ENCODE measurements at regions not wholly inside any gene's neighbourhood (a gene's known extent, or its start where the extent isn't known, plus 50 kb on each side); places are given as distances from the start of the nearest gene placed in this dataset.

GRCh38 chr5:116374434-116374852, 200.2 kb downstream of the SEMA6A start:
- DNase-seq (ENCODE audit: extremely low spot score): no peak
- Histone ChIP-seq H3K36me3 (ENCODE audit: insufficient read depth) (no peaks in the 10 kb centered on the region), H3K4me1 (ENCODE audit: insufficient read depth) (no peaks in the 10 kb centered on the region), H3K27ac (ENCODE audit: low read depth) (no peak overlapping the region), H3K4me3 (ENCODE audit: low read depth, low read length) (no peak overlapping the region)
- 88% methylated on average over 4 of the region's 4 CpGs for WGBS

GRCh38 chr5:116372931-116373597, 201.6 kb downstream of the SEMA6A start:
- H3K4me1 ChIP-seq (ENCODE audit: insufficient read depth): no peaks in the 10 kb centered on the region
- H3K27ac ChIP-seq (ENCODE audit: low read depth): no peak overlapping the region
- no peak overlapping the region for H3K4me3 ChIP-seq (ENCODE audit: low read depth, low read length)
- DNase-seq (ENCODE audit: extremely low spot score): no peak
- 95% methylated on average over 1 of the region's 1 CpG for WGBS
- H3K36me3 ChIP-seq (ENCODE audit: insufficient read depth): no peaks in the 10 kb centered on the region

GRCh38 chr5:116371935-116372334, 202.7 kb downstream of the SEMA6A start:
- Histone ChIP-seq H3K4me3 (ENCODE audit: low read depth, low read length) (no peak overlapping the region), H3K4me1 (ENCODE audit: insufficient read depth) (no peaks in the 10 kb centered on the region), H3K36me3 (ENCODE audit: insufficient read depth) (no peaks in the 10 kb centered on the region), H3K27ac (ENCODE audit: low read depth) (no peak overlapping the region)
- no peak for DNase-seq (ENCODE audit: extremely low spot score)

- H3K27ac ChIP-seq (ENCODE audit: low read depth): no peak overlapping the region
- no peaks in the 10 kb centered on the region for H3K36me3 ChIP-seq (ENCODE audit: insufficient read depth)
- no peak for DNase-seq (ENCODE audit: extremely low spot score)
- WGBS: 77% methylated on average over 2 of the region's 2 CpGs
- no peaks in the 10 kb centered on the region for H3K4me1 ChIP-seq (ENCODE audit: insufficient read depth)
- no peak overlapping the region for H3K4me3 ChIP-seq (ENCODE audit: low read depth, low read length)
These were observed 203.2 kb downstream of the SEMA6A start for GRCh38 chr5:116371431-116371830.

GRCh38 chr5:116370886-116371285, 203.7 kb downstream of the SEMA6A start:
- no peaks in the 10 kb centered on the region for H3K36me3 ChIP-seq (ENCODE audit: insufficient read depth)
- no peak overlapping the region for H3K27ac ChIP-seq (ENCODE audit: low read depth)
- no peaks in the 10 kb centered on the region for H3K4me1 ChIP-seq (ENCODE audit: insufficient read depth)
- no peak overlapping the region for H3K4me3 ChIP-seq (ENCODE audit: low read depth, low read length)
- no peak for DNase-seq (ENCODE audit: extremely low spot score)
- WGBS: 63% methylated on average over 2 of the region's 2 CpGs

- Histone ChIP-seq H3K36me3 (ENCODE audit: insufficient read depth) (no peaks in the 10 kb centered on the region), H3K4me3 (ENCODE audit: low read depth, low read length) (no peak overlapping the region), H3K4me1 (ENCODE audit: insufficient read depth) (no peaks in the 10 kb centered on the region), H3K27ac (ENCODE audit: low read depth) (no peak overlapping the region)
- WGBS: 86% methylated on average over 4 of the region's 4 CpGs
- DNase-seq (ENCODE audit: extremely low spot score): no peak
These were observed 204.5 kb downstream of the SEMA6A start for GRCh38 chr5:116370149-116370548.

- no peak overlapping the region for H3K4me3 ChIP-seq (ENCODE audit: low read depth, low read length)
- WGBS: 65% methylated on average over 3 of the region's 3 CpGs
- no peaks in the 10 kb centered on the region for H3K4me1 ChIP-seq (ENCODE audit: insufficient read depth)
- no peaks in the 10 kb centered on the region for H3K36me3 ChIP-seq (ENCODE audit: insufficient read depth)
- no peak overlapping the region for H3K27ac ChIP-seq (ENCODE audit: low read depth)
- no peak for DNase-seq (ENCODE audit: extremely low spot score)
These were observed 209.6 kb downstream of the SEMA6A start for GRCh38 chr5:116365006-116365496.

- no peak for DNase-seq (ENCODE audit: extremely low spot score)
- WGBS: 96% methylated on average over 1 of the region's 1 CpG
- H3K4me1 ChIP-seq (ENCODE audit: insufficient read depth): no peaks in the 10 kb centered on the region
- no peaks in the 10 kb centered on the region for H3K36me3 ChIP-seq (ENCODE audit: insufficient read depth)
- H3K27ac ChIP-seq (ENCODE audit: low read depth): no peak overlapping the region
- no peak overlapping the region for H3K4me3 ChIP-seq (ENCODE audit: low read depth, low read length)
These were observed 210.8 kb downstream of the SEMA6A start for GRCh38 chr5:116363780-116364179.

GRCh38 chr5:116361979-116362577, 212.5 kb downstream of the SEMA6A start:
- Histone ChIP-seq H3K36me3 (ENCODE audit: insufficient read depth) (no peaks in the 10 kb centered on the region), H3K4me3 (ENCODE audit: low read depth, low read length) (no peak overlapping the region), H3K4me1 (ENCODE audit: insufficient read depth) (no peaks in the 10 kb centered on the region), H3K27ac (ENCODE audit: low read depth) (no peak overlapping the region)
- WGBS: 90% methylated on average over 6 of the region's 6 CpGs
- no peak for DNase-seq (ENCODE audit: extremely low spot score)

- no peaks in the 10 kb centered on the region for H3K36me3 ChIP-seq (ENCODE audit: insufficient read depth)
- 28% methylated on average over 53 of the region's 53 CpGs for WGBS
- H3K4me1 ChIP-seq (ENCODE audit: insufficient read depth): no peaks in the 10 kb centered on the region
- H3K4me3 ChIP-seq (ENCODE audit: low read depth, low read length): peak overlapping the region; percentile 33
- H3K27ac ChIP-seq (ENCODE audit: low read depth): no peak overlapping the region
- no peak for DNase-seq (ENCODE audit: extremely low spot score)
These were observed 213.3 kb downstream of the SEMA6A start for GRCh38 chr5:116361171-116361967.

GRCh38 chr5:116360008-116360853, 214.4 kb downstream of the SEMA6A start:
- Histone ChIP-seq H3K4me1 (ENCODE audit: insufficient read depth) (no peaks in the 10 kb centered on the region), H3K27ac (ENCODE audit: low read depth) (no peak overlapping the region), H3K4me3 (ENCODE audit: low read depth, low read length) (no peak overlapping the region), H3K36me3 (ENCODE audit: insufficient read depth) (no peaks in the 10 kb centered on the region)
- DNase-seq (ENCODE audit: extremely low spot score): no peak
- WGBS: 43% methylated on average over 7 of the region's 7 CpGs

GRCh38 chr5:116359592-116359991, 215.0 kb downstream of the SEMA6A start:
- Histone ChIP-seq H3K27ac (ENCODE audit: low read depth) (no peak overlapping the region), H3K36me3 (ENCODE audit: insufficient read depth) (no peaks in the 10 kb centered on the region), H3K4me3 (ENCODE audit: low read depth, low read length) (no peak overlapping the region), H3K4me1 (ENCODE audit: insufficient read depth) (no peaks in the 10 kb centered on the region)
- DNase-seq (ENCODE audit: extremely low spot score): no peak
- WGBS: 93% methylated on average over 1 of the region's 1 CpG

- H3K4me1 ChIP-seq (ENCODE audit: insufficient read depth): no peaks in the 10 kb centered on the region
- no peak for DNase-seq (ENCODE audit: extremely low spot score)
- H3K36me3 ChIP-seq (ENCODE audit: insufficient read depth): no peaks in the 10 kb centered on the region
- 90% methylated on average over 1 of the region's 1 CpG for WGBS
- H3K27ac ChIP-seq (ENCODE audit: low read depth): no peak overlapping the region
- no peak overlapping the region for H3K4me3 ChIP-seq (ENCODE audit: low read depth, low read length)
These were observed 215.7 kb downstream of the SEMA6A start for GRCh38 chr5:116358911-116359418.

Data from urinary bladder (tissue), 3 donors.